ENCODE measurements at regions not wholly inside any gene's neighbourhood (a gene's known extent, or its start where the extent isn't known, plus 50 kb on each side); places are given as distances from the start of the nearest gene placed in this dataset.

GRCh38 chr3:134085034-134085775 lies 55.5 kb upstream of the SLCO2A1 start:
- TF ChIP-seq PREB (CRISPR knock-in tag; IDR thresholded peaks at IDR 0.05; ENCODE audit: borderline replicate concordance) (no peak), FOXP1 (CRISPR knock-in tag; IDR thresholded peaks at IDR 0.05; ENCODE audit: borderline replicate concordance) (no peak), CTCF (IDR thresholded peaks at IDR 0.05) (no peak), ETV6 (CRISPR knock-in tag; IDR thresholded peaks at IDR 0.05) (no peak), NFYB (CRISPR knock-in tag; conservative IDR thresholded peaks at IDR 0.05; ENCODE audit: low read depth) (no peak), RELA (CRISPR knock-in tag; IDR thresholded peaks at IDR 0.05; ENCODE audit: borderline replicate concordance) (no peak), ELF4 (CRISPR knock-in tag; IDR thresholded peaks at IDR 0.05; ENCODE audit: low read depth) (no peak), SOX15 (CRISPR knock-in tag; IDR thresholded peaks at IDR 0.05) (no peak)
